ENCODE measurements at regions not wholly inside any gene's neighbourhood (a gene's known extent, or its start where the extent isn't known, plus 50 kb on each side); places are given as distances from the start of the nearest gene placed in this dataset.

- TF ChIP-seq CTCF (optimal IDR thresholded peaks at IDR 0.05 in 1 of 3, IDR thresholded peaks at IDR 0.05 in 1 of 3, conservative IDR thresholded peaks at IDR 0.05 in 1 of 3; ENCODE audit: extremely low read depth in 1 of 3, insufficient read depth in 2 of 3, low read length in 3 of 3) (no peak), EZH2 (IDR thresholded peaks at IDR 0.05; ENCODE audit: low read length) (no peak)
These were observed 77.2 kb upstream of the DHRSX start for GRCh38 chrX:2577844-2578466.

Data from keratinocyte (primary cell).